Natural killer cell (primary cell): ENCODE measurements at regions not wholly inside any gene's neighbourhood (a gene's known extent, or its start where the extent isn't known, plus 50 kb on each side); places are given as distances from the start of the nearest gene placed in this dataset.

Experiments
- ATAC-seq, 3 donors: fragments of 150-1000 bp in 2 of 3; fragments of 200-7000 bp in 1 of 3; cut with Tn5 transposase; 1 replicate in 1 of 3; 2 replicates in 2 of 3; pipeline ENCODE4 v1.10.0; 2021; ENCODE audit warnings: mild to moderate bottlenecking in 2 of 3, moderate library complexity in 2 of 3
- DNase-seq, 2 donors: peaks; one replicate each; pipeline versions ENCODE4 v3.0.0 to v3.0.0-alpha.2; 2013 to 2021; ENCODE audit warnings: mixed read lengths in 1 of 2
- H3K27ac ChIP-seq: one replicate; pipeline ENCODE4 v1.5.1; 2013; ENCODE audit warnings: mild to moderate bottlenecking, low read length
- H3K27me3 ChIP-seq: one replicate; pipeline ENCODE4 v1.6.1; 2013; ENCODE audit warnings: low read length; ENCODE audit not compliant: control insufficient read depth, insufficient read depth
- H3K36me3 ChIP-seq: one replicate; pipeline ENCODE4 v1.6.1; 2013; ENCODE audit warnings: low read length; ENCODE audit not compliant: control insufficient read depth, insufficient read depth
- H3K4me1 ChIP-seq: one replicate; pipeline ENCODE4 v1.6.1; 2013; ENCODE audit warnings: low read length; ENCODE audit not compliant: control insufficient read depth, insufficient read depth
- H3K4me3 ChIP-seq: one replicate; pipeline ENCODE4 v1.5.1; 2013; ENCODE audit warnings: low read length
- H3K9me3 ChIP-seq: one replicate; pipeline ENCODE4 v1.6.1; 2013; ENCODE audit warnings: low read length; ENCODE audit not compliant: control insufficient read depth, insufficient read depth
- H3K27ac Mint-ChIP-seq, 2 donors: one replicate each; pipeline ENCODE4 v1.8.0; 2022; ENCODE audit warnings: mild to moderate bottlenecking in 2 of 2, mixed read lengths in 2 of 2, moderate library complexity in 1 of 2
- H3K27me3 Mint-ChIP-seq, 2 donors: one replicate each; pipeline ENCODE4 v1.8.0; 2022; ENCODE audit warnings: low read depth in 2 of 2, mixed read lengths in 2 of 2
- H3K36me3 Mint-ChIP-seq: one replicate; pipeline ENCODE4 v1.8.0; 2022; ENCODE audit warnings: mixed read lengths
- H3K4me1 Mint-ChIP-seq, 2 donors: one replicate each; pipeline ENCODE4 v1.8.0; 2022; ENCODE audit warnings: mixed read lengths in 2 of 2
- H3K4me3 Mint-ChIP-seq: one replicate; pipeline ENCODE4 v1.8.0; 2022; ENCODE audit warnings: mild to moderate bottlenecking, moderate library complexity, mixed read lengths
- H3K9me3 Mint-ChIP-seq, 2 donors: one replicate each; pipeline ENCODE4 v1.8.0; 2022; ENCODE audit warnings: mixed read lengths in 2 of 2
- CTCF ChIP-seq: fragments of 200-600 bp; IDR thresholded peaks from one replicate; pipeline ENCODE4 v1.8.0; 2022; ENCODE audit warnings: antibody characterized with exemption
- WGBS: methylation state at CpG from one replicate; pipeline ENCODE4 v1.1.7; 2013; ENCODE audit warnings: missing lambda C conversion rate; ENCODE audit not compliant: insufficient coverage; 5-methylcytosine and 5-hydroxymethylcytosine counted together
- intact Hi-C: fragments of 100-400 bp; cut with micrococcal nuclease; formaldehyde crosslinking; loops from one replicate; pipeline ENCODE4 v1.14.2; 2022

- H3K27ac Mint-ChIP-seq: no peak overlapping the region
- H3K9me3 Mint-ChIP-seq: no peaks in the 10 kb centered on the region
- Histone ChIP-seq H3K4me1 (no peaks in the 10 kb centered on the region), H3K9me3 (no peaks in the 10 kb centered on the region), H3K4me3 (no peak overlapping the region), H3K27ac (no peak overlapping the region), H3K36me3 (no peaks in the 10 kb centered on the region), H3K27me3 (no peaks in the 10 kb centered on the region)
- DNase-seq (no peak), ATAC-seq (no peak)
- H3K4me1 Mint-ChIP-seq: peaks cover 10 to 17% of the 10 kb centered on the region in 2 donors
- no peaks in the 10 kb centered on the region for H3K27me3 Mint-ChIP-seq
- WGBS: 91% methylated on average over 2 of the region's 2 CpGs
- no peak for TF ChIP-seq CTCF
- no peak overlapping the region for H3K4me3 Mint-ChIP-seq
- intact Hi-C loops: no loop called here
- no peaks in the 10 kb centered on the region for H3K36me3 Mint-ChIP-seq
Measured at GRCh38 chr1:198829356-198829755, 190.5 kb downstream of the PTPRC start.

GRCh38 chr1:198829944-198830343 is 191.1 kb downstream of the PTPRC start:
- WGBS: no CpG with 5 or more reads among the region's 1 CpG
- no peak for DNase-seq
- peak overlapping the region in 1 of 2 donors; percentile 20 for H3K27ac Mint-ChIP-seq

GRCh38 chr1:198830412-198830811 is 191.6 kb downstream of the PTPRC start:
- Mint-ChIP-seq H3K27me3 (no peaks in the 10 kb centered on the region), H3K4me3 (no peak overlapping the region), H3K4me1 (peaks cover 10 to 17% of the 10 kb centered on the region in 2 donors), H3K36me3 (no peaks in the 10 kb centered on the region), H3K9me3 (no peaks in the 10 kb centered on the region), H3K27ac (no peak overlapping the region)
- Histone ChIP-seq H3K36me3 (no peaks in the 10 kb centered on the region), H3K27me3 (no peaks in the 10 kb centered on the region), H3K4me3 (no peak overlapping the region), H3K4me1 (no peaks in the 10 kb centered on the region), H3K27ac (no peak overlapping the region), H3K9me3 (no peaks in the 10 kb centered on the region)
- DNase-seq (peak in 1 of 2 donors; percentile 4), ATAC-seq (no peak)
- intact Hi-C loops: no loop called here
- 80% methylated on average over 6 of the region's 6 CpGs for WGBS
- no peak for TF ChIP-seq CTCF

More at GRCh38 chr1:198829944-198830343, 191.1 kb downstream of the PTPRC start:
- Histone ChIP-seq H3K4me1 (no peaks in the 10 kb centered on the region), H3K9me3 (no peaks in the 10 kb centered on the region), H3K27ac (no peak overlapping the region), H3K27me3 (no peaks in the 10 kb centered on the region), H3K4me3 (no peak overlapping the region), H3K36me3 (no peaks in the 10 kb centered on the region)
- no peak for ATAC-seq
- no peaks in the 10 kb centered on the region for H3K27me3 Mint-ChIP-seq
- no peak overlapping the region for H3K4me3 Mint-ChIP-seq
- intact Hi-C loops: no loop called here
- TF ChIP-seq CTCF: no peak
- H3K4me1 Mint-ChIP-seq: peaks cover 10 to 17% of the 10 kb centered on the region in 2 donors
- no peaks in the 10 kb centered on the region for H3K9me3 Mint-ChIP-seq
- no peaks in the 10 kb centered on the region for H3K36me3 Mint-ChIP-seq

- intact Hi-C loops: no loop called here
- WGBS: 92% methylated on average over 5 of the region's 6 CpGs
- no peak for ATAC-seq
- H3K4me3 Mint-ChIP-seq: no peak overlapping the region
- TF ChIP-seq CTCF: no peak
- no peaks in the 10 kb centered on the region for H3K36me3 Mint-ChIP-seq
- Histone ChIP-seq H3K36me3 (no peaks in the 10 kb centered on the region), H3K27ac (no peak overlapping the region), H3K9me3 (no peaks in the 10 kb centered on the region), H3K4me3 (no peak overlapping the region), H3K4me1 (no peaks in the 10 kb centered on the region), H3K27me3 (no peaks in the 10 kb centered on the region)
- H3K27ac Mint-ChIP-seq: no peak overlapping the region
- no peaks in the 10 kb centered on the region for H3K27me3 Mint-ChIP-seq
- peaks cover 17 to 22% of the 10 kb centered on the region in 2 donors for H3K4me1 Mint-ChIP-seq
- H3K9me3 Mint-ChIP-seq: no peaks in the 10 kb centered on the region
- no peak for DNase-seq
Measured at GRCh38 chr1:198833706-198834503, 195.1 kb downstream of the PTPRC start.
